Activated CD4-positive, alpha-beta T cell treated with anti-CD3 and anti-CD28 coated beads for 48 hours (primary cell): ENCODE measurements at regions not wholly inside any gene's neighbourhood (a gene's known extent, or its start where the extent isn't known, plus 50 kb on each side); places are given as distances from the start of the nearest gene placed in this dataset.
"Not testable (repeated sequence)": the region's sequence is repeated elsewhere in the genome, so short reads cannot be mapped to it uniquely, and the experiment has no call there.

Experiments
- DNase-seq: peaks from one replicate; pipeline ENCODE4 v3.0.0-alpha.2; 2020

GRCh38 chr5:34331928-34332454 is 289.0 kb upstream of the C1QTNF3 start:
- not testable (repeated sequence) for DNase-seq

DNA sequence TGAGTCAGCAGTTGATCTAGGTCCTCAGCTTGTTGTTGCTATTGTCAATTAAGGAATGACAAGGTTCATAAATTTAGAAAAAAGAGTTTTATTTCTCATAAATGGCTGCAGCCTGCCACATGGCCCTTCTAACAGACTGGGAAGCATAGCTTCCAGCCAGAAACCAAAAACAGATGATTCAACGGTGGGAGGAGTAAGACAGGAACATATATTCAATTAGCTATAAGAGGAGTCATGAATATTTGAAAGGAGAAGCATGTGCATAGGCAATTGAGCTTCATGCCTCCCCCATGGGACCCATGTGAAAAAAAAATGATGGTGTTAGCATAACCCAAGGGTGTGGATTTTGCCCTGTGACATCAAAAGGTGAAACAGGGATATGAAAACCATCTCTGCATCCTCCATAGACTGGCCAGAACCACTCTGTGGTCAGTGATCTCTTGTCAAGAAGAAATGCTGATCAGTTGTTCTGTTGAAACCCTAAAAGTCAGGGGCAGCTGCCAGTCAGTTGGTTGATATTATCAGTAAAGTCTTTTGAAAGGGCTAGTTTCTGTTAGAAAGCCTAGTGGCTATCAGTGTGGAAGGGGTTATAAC is 296.5 kb upstream of the C1QTNF3 start:
- DNase-seq: not testable (repeated sequence)

DNA sequence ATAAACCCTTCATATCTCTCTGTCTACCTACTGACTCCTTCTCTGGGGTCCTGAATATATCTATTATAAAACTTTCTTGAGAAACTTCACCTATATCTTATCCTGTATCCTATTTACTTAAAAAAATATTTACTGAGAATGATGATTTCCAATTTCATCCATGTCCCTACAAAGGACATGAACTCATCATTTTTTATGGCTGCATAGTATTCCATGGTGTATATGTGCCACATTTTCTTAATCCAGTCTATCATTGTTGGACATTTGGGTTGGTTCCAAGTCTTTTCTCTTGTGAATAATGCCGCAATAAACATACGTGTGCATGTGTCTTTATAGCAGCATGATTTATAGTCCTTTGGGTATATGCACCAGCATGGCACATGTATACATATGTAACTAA is 301.7 kb upstream of the RAI14 start:
- DNase-seq: not testable (repeated sequence)

GRCh38 chr5:34371417-34371816 is 284.7 kb upstream of the RAI14 start:
- not testable (repeated sequence) for DNase-seq

GRCh38 chr5:34371817-34372216 is 284.3 kb upstream of the RAI14 start:
- not testable (repeated sequence) for DNase-seq

DNA sequence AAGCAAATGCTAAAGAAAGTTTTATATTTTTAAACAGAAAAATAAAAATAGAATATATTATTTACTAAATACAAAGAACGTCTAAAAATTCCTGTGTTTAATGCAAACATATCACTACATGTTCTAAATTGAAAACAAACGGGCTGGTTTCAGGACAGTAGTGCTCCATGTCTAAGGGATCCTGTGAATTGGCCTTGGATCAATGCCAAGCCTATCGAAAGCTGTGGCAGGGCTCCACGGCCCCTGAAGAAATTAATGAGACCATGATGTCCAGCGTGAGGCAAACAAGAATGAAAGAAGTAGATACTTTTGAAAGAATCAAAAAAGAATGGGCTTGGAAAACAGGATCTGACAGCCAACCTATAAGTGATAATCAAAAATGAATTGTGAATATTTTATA is 283.4 kb upstream of the RAI14 start:
- not testable (repeated sequence) for DNase-seq

DNA sequence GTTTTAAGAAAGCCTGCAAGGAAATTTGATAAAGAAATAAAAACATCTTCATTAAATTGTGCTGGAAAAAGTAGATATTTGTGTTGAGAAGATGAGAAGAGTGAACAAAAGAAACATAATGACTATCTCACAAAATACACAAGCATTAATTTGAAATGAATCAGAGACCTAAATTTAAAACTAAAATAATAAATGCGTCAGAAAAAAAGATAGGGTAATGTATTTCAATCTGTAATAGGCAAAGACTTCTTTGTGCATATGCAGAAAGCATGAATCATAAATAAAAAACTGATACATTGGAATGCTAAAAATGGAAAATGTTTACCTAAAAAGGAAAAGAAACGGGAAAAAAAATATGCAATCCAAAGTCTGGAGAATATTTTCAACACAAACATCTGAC is 278.5 kb upstream of the RAI14 start:
- not testable (repeated sequence) for DNase-seq

DNA sequence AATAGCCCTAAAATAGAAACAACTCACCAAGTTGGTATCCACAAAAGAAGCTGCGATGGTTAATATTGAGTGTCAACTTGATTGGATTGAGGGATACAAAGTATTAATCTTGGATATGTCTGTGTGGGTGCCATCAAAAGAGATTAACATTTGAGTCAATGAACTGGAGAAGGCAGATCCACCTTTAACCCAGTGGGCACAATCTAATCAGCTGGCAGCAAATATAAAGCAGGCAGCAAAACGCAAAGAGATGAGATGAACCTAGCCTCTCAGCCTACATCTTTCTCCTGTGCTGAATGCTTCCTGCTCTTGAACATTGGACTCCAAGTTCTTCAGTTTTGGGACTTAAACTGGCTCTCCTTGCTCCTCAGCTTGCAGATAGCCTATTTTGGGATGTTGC is 277.6 kb upstream of the RAI14 start:
- not testable (repeated sequence) for DNase-seq

DNA sequence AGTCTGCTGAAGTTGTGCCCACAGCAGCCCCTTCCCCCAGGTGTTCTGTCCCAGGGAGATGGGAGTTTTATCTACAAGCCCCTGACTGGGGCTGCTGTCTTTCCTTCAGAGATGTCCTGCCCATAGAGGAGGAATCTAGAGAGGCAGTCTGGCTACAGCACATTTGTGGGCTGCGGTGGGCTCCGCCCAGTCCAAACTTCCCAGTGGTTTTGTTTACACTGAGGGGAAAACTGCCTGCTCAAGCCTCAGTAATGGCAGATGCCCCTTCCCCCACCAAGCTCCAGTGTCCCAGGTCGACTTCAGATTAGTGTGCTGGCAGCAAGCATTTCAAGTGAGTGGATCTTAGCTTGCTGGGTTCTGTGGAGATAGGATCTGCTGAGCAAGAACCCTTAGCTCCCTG is 267.4 kb upstream of the RAI14 start:
- not testable (repeated sequence) for DNase-seq

DNA sequence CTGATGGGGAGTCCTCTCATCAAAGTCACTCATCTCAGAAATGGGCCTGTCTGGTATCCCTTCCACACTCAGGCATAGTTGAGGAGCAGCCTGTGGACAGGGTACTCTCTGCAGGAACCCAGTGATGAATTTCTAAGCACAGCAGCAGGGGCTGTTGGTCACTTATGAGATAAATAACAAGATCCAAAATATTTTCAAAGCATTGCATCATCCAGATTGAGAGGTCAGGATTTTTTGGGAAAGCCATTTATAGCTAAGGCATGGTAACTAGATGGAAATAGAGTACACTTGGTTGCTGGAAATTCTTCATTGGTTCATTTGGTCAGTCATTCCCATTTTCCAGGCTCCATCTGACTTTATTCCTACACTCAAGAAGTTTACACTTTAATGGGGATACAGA is 246.8 kb upstream of the RAI14 start:
- DNase-seq: no peak

DNA sequence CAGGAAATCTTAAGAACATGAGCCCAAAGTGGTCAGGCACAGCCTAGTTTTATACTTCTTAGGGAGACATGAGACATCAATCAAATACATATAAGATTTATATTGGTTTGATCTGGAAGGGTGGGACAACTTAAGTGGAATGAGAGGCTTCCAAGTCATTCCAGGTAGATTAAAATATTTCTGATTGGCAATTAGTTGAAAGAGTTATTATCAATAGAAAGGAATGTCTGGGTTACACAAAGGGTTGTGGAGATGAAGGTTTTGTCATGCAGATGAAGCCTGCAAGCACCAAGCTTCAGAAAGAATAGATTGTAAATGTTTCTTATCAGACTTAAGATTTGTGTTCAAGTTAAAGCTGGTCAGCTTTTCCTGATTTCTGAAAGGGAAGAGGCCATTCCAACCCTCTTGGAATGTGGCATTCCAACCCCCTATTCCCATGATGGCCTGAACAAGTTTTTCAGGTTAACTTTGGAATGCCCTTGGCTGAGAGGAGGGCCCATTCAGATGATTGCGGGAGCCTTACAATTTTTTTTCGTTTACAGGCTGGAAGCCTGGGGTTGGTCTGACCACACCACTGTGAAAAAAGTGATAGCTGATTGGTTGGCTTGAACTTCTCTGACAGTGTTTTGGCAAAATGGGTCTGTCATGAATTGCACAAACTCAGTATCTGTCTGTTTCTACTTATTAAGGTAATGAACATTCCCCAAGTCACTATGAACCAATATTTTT is 245.6 kb upstream of the RAI14 start:
- DNase-seq: no peak

DNA sequence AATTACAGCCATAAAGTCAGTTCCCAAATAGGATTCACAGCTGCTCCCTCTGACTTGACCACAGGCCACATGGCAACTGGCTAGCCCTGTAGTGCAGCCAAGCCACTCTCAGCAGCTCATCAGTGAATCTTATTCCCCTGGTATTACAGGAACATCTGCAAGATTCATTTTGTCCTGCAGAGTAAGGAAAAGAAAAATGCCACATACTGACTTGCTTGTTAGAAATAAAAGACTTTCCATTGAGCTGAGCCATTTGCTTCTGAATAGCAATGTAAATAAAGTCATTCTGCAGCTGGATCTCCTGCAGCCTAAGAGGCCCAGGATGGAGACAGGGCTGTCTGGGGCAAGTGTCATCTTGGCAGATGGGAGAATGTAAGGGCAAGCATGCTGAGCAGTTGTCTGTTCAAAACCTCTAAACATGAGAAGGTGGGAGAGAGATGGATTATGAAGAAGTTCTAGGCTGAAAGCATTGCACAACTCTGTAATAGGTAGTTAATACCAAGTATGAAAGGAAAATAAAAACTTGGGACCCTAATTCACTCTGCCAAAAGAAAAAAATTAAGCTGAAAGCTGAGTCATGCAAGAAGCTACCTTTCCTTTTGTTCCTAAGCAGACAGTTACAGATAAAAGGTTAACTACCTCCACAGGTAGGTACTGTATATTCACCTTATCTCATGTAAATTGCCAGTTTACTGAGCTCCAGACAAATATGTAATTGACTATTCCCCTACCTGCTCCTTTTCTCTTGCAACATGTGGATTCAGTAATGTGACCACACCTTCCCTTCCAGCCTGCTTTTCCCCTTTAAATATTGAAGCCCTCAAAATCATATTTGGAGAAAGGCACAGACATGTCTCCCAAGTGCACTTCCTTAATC is 244.4 kb upstream of the RAI14 start:
- DNase-seq: no peak

DNA sequence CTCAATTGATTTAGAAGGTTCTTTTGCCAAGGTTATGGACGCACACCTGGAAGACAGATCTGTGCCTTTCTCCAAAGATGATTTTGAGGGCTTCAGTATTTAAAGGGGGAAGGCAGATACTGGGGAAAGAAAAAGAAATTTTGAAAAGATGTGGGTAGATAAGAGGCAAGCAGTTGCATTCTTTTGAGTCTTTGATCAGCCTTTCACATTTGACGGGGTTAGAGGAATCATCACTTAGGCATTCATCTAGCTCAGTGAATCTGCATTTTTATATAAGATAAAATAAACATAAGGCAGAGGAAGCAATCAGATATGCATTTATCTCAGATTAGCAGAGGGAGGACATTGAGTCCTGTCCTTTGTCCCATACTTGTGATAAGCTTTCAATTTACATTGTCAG is 243.4 kb upstream of the RAI14 start:
- no peak for DNase-seq

- DNase-seq: no peak
Observed at GRCh38 chr5:34415559-34416198, 240.4 kb upstream of the RAI14 start.

GRCh38 chr5:34416501-34417008 is 239.6 kb upstream of the RAI14 start:
- DNase-seq: no peak

DNA sequence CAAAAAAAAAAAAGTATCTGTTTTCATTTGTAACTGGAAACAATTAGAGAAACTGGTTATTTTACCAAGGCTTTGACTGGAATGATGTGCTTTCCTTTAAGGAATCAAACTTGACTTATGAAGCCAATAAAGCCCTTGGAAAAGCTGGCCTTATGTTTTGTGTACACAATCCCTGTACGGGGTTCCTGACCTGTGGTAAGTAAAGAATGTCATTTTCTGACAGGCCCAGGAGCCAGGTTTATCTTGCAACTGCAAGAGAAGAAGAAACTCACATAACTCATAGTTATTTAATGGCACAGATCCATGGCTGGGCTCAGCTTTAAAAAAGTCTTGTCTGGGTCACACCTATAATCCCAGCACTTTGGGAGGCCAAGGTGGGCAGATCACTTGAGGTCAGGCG is 235.9 kb upstream of the RAI14 start:
- DNase-seq: not testable (repeated sequence)

DNA sequence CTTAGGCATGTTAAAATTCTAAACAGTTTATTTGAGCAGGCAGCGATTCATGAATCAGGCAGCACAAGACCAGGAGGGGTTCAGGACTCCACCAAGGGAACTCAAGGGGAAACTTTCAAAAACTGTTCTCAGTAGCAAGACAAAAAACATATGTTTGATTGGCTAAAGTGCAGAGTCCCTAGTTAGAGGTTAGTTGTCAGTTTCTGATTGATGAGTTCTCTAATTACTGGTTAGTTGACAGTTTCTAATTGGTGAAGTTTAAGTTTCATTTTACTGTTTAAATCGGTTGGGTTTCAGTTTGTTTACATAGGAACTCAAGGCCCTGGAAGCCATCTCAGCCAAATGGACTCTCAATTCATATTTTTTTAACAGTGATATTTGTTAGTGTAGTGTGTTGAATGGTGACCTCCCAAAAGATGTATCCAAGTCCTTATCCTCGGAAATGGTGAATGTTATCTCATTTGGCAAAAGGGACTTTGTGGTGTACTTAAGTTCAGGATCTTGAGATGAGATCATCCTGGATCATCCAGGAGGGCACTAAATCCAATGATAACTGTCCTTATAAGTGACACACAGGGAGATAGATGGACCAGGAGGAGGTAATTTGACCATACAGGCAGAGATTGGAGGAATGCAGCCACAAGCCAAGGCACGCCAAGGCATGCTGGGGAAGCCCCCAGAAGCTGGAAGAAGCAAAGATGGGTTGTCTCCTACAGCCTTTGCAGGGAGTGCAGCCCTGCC is 219.2 kb upstream of the RAI14 start:
- DNase-seq: no peak

- DNase-seq: no peak
Observed at GRCh38 chr5:34439601-34440000, 216.5 kb upstream of the RAI14 start.

- not testable (repeated sequence) for DNase-seq
Observed at GRCh38 chr5:34441767-34442166, 214.4 kb upstream of the RAI14 start.

- no peak for DNase-seq
Observed at GRCh38 chr5:34447424-34447823, 208.7 kb upstream of the RAI14 start.

DNA sequence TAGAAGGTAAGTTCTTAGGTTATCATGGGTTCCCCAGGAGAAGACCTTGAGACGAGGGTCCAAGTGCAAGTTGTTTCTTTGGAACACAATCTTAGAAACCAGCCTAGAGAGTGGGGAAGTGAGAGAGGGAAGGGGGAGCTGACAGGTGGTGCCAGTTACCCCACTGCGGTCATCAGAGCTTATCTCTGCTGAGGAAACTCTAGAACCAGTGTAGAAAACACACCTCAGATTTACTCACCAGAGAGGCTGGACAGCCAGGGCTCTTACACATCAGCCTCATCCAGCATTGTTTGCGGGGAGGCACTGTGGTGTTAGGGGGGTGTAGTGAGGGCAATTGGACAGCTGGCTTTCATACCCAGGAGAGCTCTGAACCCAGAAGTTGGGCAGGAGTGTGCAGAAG is 206.5 kb upstream of the RAI14 start:
- no peak for DNase-seq

GRCh38 chr5:34450338-34450737 is 205.8 kb upstream of the RAI14 start:
- no peak for DNase-seq
